Skeletal muscle satellite cell (primary cell): ENCODE measurements at regions not wholly inside any gene's neighbourhood (a gene's known extent, or its start where the extent isn't known, plus 50 kb on each side); places are given as distances from the start of the nearest gene placed in this dataset.
"Not testable (repeated sequence)": the region's sequence is repeated elsewhere in the genome, so short reads cannot be mapped to it uniquely, and the experiment has no call there.

Source experiments
- H3K27me3 ChIP-seq: 2 replicates; pipeline ENCODE4 v1.7.0; 2013; ENCODE audit warnings: low read length; ENCODE audit not compliant: control insufficient read depth, insufficient read depth
- H3K36me3 ChIP-seq: 2 replicates; pipeline ENCODE4 v1.7.0; 2013; ENCODE audit warnings: mild to moderate bottlenecking, control low read depth, low read length; ENCODE audit not compliant: insufficient read depth
- H3K4me1 ChIP-seq: 2 replicates; pipeline ENCODE4 v1.7.0; 2013; ENCODE audit warnings: low read length; ENCODE audit not compliant: control insufficient read depth, insufficient read depth
- H3K4me2 ChIP-seq: 2 replicates; pipeline ENCODE4 v1.7.0; 2013; ENCODE audit warnings: mild to moderate bottlenecking, low read length
- H3K4me3 ChIP-seq: 2 replicates; pipeline ENCODE4 v1.7.0; 2013; ENCODE audit warnings: low read length
- H3K9ac ChIP-seq: 2 replicates; pipeline ENCODE4 v1.7.0; 2013; ENCODE audit warnings: mild to moderate bottlenecking, low read depth, low read length, moderate library complexity
- H3K9me3 ChIP-seq: replicated peaks from 2 replicates; pipeline ENCODE4 v1.7.0; 2013; ENCODE audit warnings: mild to moderate bottlenecking, control low read depth, low read length

- no peak overlapping the region for H3K9ac ChIP-seq
- H3K27me3 ChIP-seq = peaks cover 6% of the 10 kb centered on the region
- no peaks in the 10 kb centered on the region for H3K36me3 ChIP-seq
Measured at GRCh38 chr3:10732292-10732691, 83.7 kb upstream of the SLC6A11 start.

DNA sequence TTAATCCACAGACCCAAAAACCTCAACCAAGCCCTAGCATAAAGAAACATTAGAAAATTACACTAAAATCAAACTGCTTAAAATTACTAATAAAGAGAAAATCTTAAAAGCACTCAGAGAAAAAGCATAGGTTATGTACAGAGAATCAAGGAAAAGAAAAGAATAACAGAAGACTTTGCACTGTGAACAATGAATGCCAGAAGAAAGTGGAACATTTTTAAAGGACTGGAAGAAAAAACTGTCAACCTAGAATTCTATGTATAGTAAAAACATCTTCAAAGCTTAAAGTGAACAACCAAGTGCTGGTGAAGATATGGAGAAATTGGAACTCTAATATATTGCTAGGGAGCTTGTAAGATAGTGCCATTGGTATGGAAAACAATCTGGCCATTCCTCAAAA lies 82.7 kb upstream of the SLC6A11 start:
- Histone ChIP-seq H3K9ac (no peak overlapping the region), H3K27me3 (peaks cover 7% of the 10 kb centered on the region), H3K4me2 (no peak overlapping the region), H3K36me3 (no peaks in the 10 kb centered on the region), H3K9me3 (peaks cover 3% of the 10 kb centered on the region), H3K4me3 (no peak overlapping the region), H3K4me1 (no peaks in the 10 kb centered on the region)

More at GRCh38 chr3:10732292-10732691, 83.7 kb upstream of the SLC6A11 start:
- Histone ChIP-seq H3K9me3 (peaks cover 3% of the 10 kb centered on the region), H3K4me3 (no peak overlapping the region), H3K4me2 (no peak overlapping the region), H3K4me1 (no peaks in the 10 kb centered on the region)

- not testable (repeated sequence) for H3K9ac ChIP-seq, H3K4me3 ChIP-seq, H3K4me2 ChIP-seq, H3K4me1 ChIP-seq, H3K36me3 ChIP-seq, H3K9me3 ChIP-seq
- peaks cover 18% of the 10 kb centered on the region for H3K27me3 ChIP-seq
Measured at GRCh38 chr3:10736444-10736843, 79.6 kb upstream of the SLC6A11 start.

DNA sequence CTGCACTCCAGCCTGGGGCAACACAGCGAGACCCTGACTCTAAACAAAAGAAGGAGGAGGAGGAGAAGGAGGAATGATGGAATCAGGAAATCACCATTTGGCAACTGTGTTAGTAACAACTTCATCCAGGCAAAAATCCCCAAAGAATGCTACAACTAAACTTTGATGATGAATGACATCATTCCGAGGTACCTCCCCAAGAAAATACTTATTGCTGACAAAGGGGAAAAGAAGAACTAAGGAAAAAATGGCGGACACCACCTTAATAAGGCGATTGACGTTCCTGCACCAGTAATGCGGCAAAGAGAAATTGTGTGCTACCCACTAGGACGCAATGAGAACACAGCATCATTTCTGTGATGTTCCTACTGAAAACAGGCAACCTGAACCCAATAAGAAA lies 78.2 kb upstream of the SLC6A11 start:
- Histone ChIP-seq H3K4me3 (no peak overlapping the region), H3K4me1 (no peaks in the 10 kb centered on the region), H3K27me3 (peaks cover 19% of the 10 kb centered on the region), H3K4me2 (no peak overlapping the region), H3K9ac (no peak overlapping the region), H3K9me3 (peaks cover 3% of the 10 kb centered on the region), H3K36me3 (no peaks in the 10 kb centered on the region)

DNA sequence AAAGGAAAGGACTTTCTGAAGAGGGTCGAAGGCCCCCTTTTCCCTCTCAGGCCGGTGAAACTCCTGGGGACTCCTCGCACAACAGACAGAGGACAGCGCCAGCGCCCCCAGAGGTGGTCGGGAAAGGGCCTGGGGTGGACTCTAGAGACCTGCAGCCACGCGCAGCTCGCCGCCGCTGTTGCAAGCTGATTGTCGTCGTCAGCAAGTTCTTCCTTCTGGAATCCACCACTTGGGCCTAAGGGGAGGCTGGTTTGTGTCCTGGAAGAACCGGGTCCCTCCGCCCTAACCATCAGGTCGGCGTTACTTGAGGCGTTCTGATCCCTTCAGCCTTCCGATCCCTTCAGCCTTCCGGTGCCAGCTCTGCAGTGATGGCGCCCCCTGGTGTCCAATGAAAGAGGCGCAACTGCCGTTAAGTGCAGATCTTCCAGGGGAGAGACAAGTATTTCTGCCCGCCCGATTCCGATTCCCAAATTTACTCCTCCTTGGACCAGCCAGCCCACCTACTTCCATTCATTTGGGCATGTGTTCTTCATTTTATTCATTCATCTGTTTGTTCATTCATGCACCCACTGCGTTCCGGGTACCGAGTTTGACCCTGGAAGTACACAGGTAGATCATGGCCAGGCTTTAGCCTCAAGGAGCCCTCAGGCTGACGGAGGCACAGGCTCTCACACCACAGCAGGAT lies 77.2 kb upstream of the SLC6A11 start:
- Histone ChIP-seq H3K4me2 (peak overlapping the region; percentile 84), H3K4me1 (no peaks in the 10 kb centered on the region), H3K4me3 (peak overlapping the region; percentile 64), H3K36me3 (no peaks in the 10 kb centered on the region), H3K9me3 (no peaks in the 10 kb centered on the region), H3K9ac (no peak overlapping the region), H3K27me3 (peaks cover 26% of the 10 kb centered on the region)

DNA sequence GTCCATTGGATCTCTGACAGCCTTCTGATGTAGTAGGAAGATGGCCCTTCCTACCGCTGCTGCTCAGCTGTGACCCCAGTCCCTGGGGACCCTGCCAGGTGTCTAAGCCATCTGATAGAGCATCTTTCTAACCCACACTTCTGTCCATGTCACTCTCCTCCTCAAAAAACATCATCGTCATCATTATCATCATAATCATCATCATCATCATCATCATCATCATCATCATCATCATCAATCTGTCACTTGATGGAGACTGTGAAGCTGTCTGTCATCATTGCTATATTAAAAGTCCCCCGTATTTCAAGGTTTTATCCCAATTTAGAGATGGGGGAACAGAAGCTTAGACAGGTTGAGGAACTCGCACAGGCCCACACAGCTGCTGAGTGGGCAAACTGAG lies 75.1 kb upstream of the SLC6A11 start:
- no peaks in the 10 kb centered on the region for H3K36me3 ChIP-seq
- no peak overlapping the region for H3K4me3 ChIP-seq
- no peak overlapping the region for H3K9ac ChIP-seq
- H3K27me3 ChIP-seq = peaks cover 31% of the 10 kb centered on the region
- no peaks in the 10 kb centered on the region for H3K4me1 ChIP-seq
- no peaks in the 10 kb centered on the region for H3K9me3 ChIP-seq
- no peak overlapping the region for H3K4me2 ChIP-seq

GRCh38 chr3:10741891-10742671 lies 73.9 kb upstream of the SLC6A11 start:
- Histone ChIP-seq H3K4me2 (no peak overlapping the region), H3K4me1 (no peaks in the 10 kb centered on the region), H3K36me3 (no peaks in the 10 kb centered on the region), H3K4me3 (no peak overlapping the region), H3K9me3 (no peaks in the 10 kb centered on the region), H3K27me3 (peaks cover 31% of the 10 kb centered on the region), H3K9ac (no peak overlapping the region)

- Histone ChIP-seq H3K4me3 (no peak overlapping the region), H3K36me3 (no peaks in the 10 kb centered on the region), H3K4me1 (no peaks in the 10 kb centered on the region), H3K27me3 (peaks cover 22% of the 10 kb centered on the region), H3K9me3 (no peaks in the 10 kb centered on the region), H3K9ac (no peak overlapping the region), H3K4me2 (no peak overlapping the region)
Measured at GRCh38 chr3:10743366-10744097, 72.5 kb upstream of the SLC6A11 start.

- H3K4me3 ChIP-seq = no peak overlapping the region
- no peaks in the 10 kb centered on the region for H3K9me3 ChIP-seq
- H3K36me3 ChIP-seq = no peaks in the 10 kb centered on the region
- H3K4me2 ChIP-seq = no peak overlapping the region
- H3K27me3 ChIP-seq = peaks cover 19% of the 10 kb centered on the region
- H3K9ac ChIP-seq = no peak overlapping the region
- no peaks in the 10 kb centered on the region for H3K4me1 ChIP-seq
Measured at GRCh38 chr3:10744098-10744465, 71.9 kb upstream of the SLC6A11 start.

DNA sequence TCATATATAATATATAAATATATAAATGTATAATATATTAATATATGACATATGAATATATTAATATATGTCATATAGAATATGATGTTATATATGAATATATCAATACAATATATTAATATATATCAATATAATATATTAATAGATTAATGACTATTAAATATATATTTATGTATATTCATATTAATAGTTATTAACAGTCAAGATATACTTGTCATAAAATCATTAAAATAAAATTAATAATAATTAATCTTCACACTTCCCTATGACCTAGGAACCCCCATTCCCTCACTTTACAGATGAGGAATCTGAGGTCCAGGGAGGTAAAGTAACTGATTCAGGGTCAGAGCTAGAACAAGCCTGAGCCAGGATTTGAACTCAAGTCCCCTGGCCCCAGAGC lies 70.6 kb upstream of the SLC6A11 start:
- peaks cover 16% of the 10 kb centered on the region for H3K27me3 ChIP-seq
- H3K9me3 ChIP-seq = no peaks in the 10 kb centered on the region
- no peak overlapping the region for H3K9ac ChIP-seq
- no peak overlapping the region for H3K4me2 ChIP-seq
- H3K36me3 ChIP-seq = no peaks in the 10 kb centered on the region
- no peaks in the 10 kb centered on the region for H3K4me1 ChIP-seq
- H3K4me3 ChIP-seq = no peak overlapping the region

- no peak overlapping the region for H3K4me3 ChIP-seq
Measured at GRCh38 chr3:10746001-10746400, 70.0 kb upstream of the SLC6A11 start.

More at GRCh38 chr3:10746001-10746400, 70.0 kb upstream of the SLC6A11 start:
- Histone ChIP-seq H3K4me1 (no peaks in the 10 kb centered on the region), H3K9ac (no peak overlapping the region), H3K27me3 (peaks cover 13% of the 10 kb centered on the region), H3K9me3 (no peaks in the 10 kb centered on the region), H3K36me3 (no peaks in the 10 kb centered on the region), H3K4me2 (no peak overlapping the region)
